Embryonic facial prominence (tissue), 1 donor: ENCODE measurements at regions not wholly inside any gene's neighbourhood (a gene's known extent, or its start where the extent isn't known, plus 50 kb on each side); places are given as distances from the start of the nearest gene placed in this dataset.

Experiments used
- DNase-seq: peaks from one replicate; pipeline ENCODE4 v3.0.0-alpha.2; 2016; ENCODE audit errors: extremely low spot score

GRCh38 chr11:97279341-97279740 is 889.5 kb downstream of the JRKL start:
- DNase-seq, result no peak

- no peak for DNase-seq
Observed at GRCh38 chr11:97280347-97280746, 890.5 kb downstream of the JRKL start.

GRCh38 chr11:97289823-97290222 is 900.0 kb downstream of the JRKL start:
- DNase-seq, result no peak

- DNase-seq, result no peak
Observed at GRCh38 chr11:97290464-97291041, 900.7 kb downstream of the JRKL start.

- DNase-seq, result no peak
Observed at GRCh38 chr11:97296301-97296700, 906.5 kb downstream of the JRKL start.

- DNase-seq, result no peak
Observed at GRCh38 chr11:97309291-97309690, 919.5 kb downstream of the JRKL start.

GRCh38 chr11:97325693-97326092 is 935.9 kb downstream of the JRKL start:
- no peak for DNase-seq

- no peak for DNase-seq
Observed at GRCh38 chr11:97332271-97332670, 942.5 kb downstream of the JRKL start.

GRCh38 chr11:97336064-97336463 is 946.3 kb downstream of the JRKL start:
- no peak for DNase-seq

- DNase-seq, result no peak
Observed at GRCh38 chr11:97345032-97345431, 955.2 kb downstream of the JRKL start.

- DNase-seq, result no peak
Observed at GRCh38 chr11:97349201-97349600, 959.4 kb downstream of the JRKL start.

GRCh38 chr11:97351939-97352338 is 962.1 kb downstream of the JRKL start:
- DNase-seq, result no peak

- DNase-seq, result no peak
Observed at GRCh38 chr11:97354026-97354425, 964.2 kb downstream of the JRKL start.

- DNase-seq, result no peak
Observed at GRCh38 chr11:97354576-97354975, 964.8 kb downstream of the JRKL start.

GRCh38 chr11:97355230-97355629 is 965.4 kb downstream of the JRKL start:
- no peak for DNase-seq

GRCh38 chr11:97356144-97356543 is 966.3 kb downstream of the JRKL start:
- DNase-seq, result no peak

GRCh38 chr11:97359016-97359415 is 969.2 kb downstream of the JRKL start:
- DNase-seq, result no peak

GRCh38 chr11:97361812-97362378 is 972.1 kb downstream of the JRKL start:
- DNase-seq, result no peak

- DNase-seq, result no peak
Observed at GRCh38 chr11:97363331-97363730, 973.5 kb downstream of the JRKL start.

GRCh38 chr11:97364047-97364446 is 974.2 kb downstream of the JRKL start:
- no peak for DNase-seq

- DNase-seq, result no peak
Observed at GRCh38 chr11:97367406-97368083, 977.7 kb downstream of the JRKL start.

GRCh38 chr11:97389270-97389669 is 999.5 kb downstream of the JRKL start:
- DNase-seq, result no peak

- DNase-seq, result no peak
Observed at GRCh38 chr11:97398246-97398645, 1008.4 kb downstream of the JRKL start.
